GM10266 (cell line): ENCODE measurements at regions not wholly inside any gene's neighbourhood (a gene's known extent, or its start where the extent isn't known, plus 50 kb on each side); places are given as distances from the start of the nearest gene placed in this dataset.

Source experiments
- DNase-seq: peaks from one replicate; pipeline ENCODE4 v3.0.0; 2012; ENCODE audit errors: extremely low spot score
- CTCF ChIP-seq: IDR thresholded peaks from 2 replicates; pipeline ENCODE4 v1.5.1; 2012; ENCODE audit warnings: mild to moderate bottlenecking, low read depth; ENCODE audit not compliant: control insufficient read depth, insufficient read depth; ENCODE audit errors: missing control alignments

- TF ChIP-seq CTCF: no peak
- no peak for DNase-seq
Observed at GRCh38 chr1:212528501-212528900, 80.1 kb upstream of the ATF3 start.

DNA sequence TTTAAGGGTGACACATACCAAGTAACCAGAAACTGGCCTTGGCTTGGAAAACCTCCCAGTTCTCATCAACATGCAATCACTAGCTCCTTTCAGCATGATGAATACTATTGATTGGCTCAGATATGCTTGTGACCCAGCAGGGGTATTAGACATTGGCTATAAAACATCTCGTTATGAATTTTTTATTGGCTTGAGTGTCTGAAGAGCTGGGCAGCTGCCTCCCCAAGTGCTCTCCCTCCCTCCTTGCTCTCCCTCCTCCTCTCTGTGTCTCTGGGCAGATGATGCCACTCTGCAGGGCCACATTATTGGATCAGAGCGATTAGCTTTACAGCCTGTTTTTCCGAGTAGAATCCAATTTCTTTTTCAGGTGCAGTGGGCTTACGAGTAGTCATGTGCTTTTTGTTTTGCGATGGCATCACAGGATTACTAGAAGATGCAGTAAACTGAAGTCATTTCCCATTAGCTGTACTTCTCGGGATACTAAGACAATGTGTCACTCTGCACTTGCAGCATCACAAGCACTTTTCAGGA, 79.3 kb upstream of the ATF3 start:
- no peak for TF ChIP-seq CTCF
- no peak for DNase-seq

GRCh38 chr1:212531267-212531666, 77.3 kb upstream of the ATF3 start:
- no peak for TF ChIP-seq CTCF
- no peak for DNase-seq

DNA sequence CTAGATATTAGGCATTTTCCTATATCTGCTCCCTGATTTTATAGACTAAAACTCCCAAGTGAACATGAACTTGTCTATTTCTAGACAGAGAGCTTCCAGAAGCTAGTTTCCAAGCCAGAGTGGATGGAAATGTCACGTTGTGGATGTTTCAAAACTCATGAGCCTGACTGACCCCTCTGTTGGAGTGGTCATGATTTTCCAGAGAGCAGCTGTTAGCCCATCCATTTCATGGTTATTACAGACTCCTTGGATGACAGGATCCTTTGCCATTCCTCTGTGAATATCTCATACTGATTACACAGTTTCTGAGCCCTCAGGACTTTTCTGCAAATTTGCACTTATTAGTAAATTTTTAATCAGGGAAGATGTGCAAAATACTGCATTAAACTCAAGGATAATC, 76.8 kb upstream of the ATF3 start:
- no peak for DNase-seq
- no peak for TF ChIP-seq CTCF

- no peak for DNase-seq
- TF ChIP-seq CTCF: no peak
Observed at GRCh38 chr1:212532469-212533147, 76.0 kb upstream of the ATF3 start.

DNA sequence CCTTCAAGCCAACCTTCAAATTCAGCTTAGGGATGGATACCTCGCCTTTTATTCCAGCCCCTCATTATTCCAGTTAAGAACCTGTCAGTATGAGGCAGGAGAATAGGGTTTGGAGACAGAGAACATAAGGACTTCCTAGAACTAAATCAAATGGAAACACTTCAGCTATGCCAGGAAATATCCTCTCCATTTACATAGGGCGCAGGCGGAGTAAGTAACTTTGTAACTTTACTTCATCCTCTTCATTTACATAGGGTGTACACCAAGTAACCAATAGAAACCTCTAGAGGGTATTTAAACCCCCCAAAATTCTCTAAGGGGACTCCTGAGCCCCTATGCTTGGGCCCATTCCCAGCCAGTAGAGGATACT, 75.4 kb upstream of the ATF3 start:
- no peak for TF ChIP-seq CTCF

DNA sequence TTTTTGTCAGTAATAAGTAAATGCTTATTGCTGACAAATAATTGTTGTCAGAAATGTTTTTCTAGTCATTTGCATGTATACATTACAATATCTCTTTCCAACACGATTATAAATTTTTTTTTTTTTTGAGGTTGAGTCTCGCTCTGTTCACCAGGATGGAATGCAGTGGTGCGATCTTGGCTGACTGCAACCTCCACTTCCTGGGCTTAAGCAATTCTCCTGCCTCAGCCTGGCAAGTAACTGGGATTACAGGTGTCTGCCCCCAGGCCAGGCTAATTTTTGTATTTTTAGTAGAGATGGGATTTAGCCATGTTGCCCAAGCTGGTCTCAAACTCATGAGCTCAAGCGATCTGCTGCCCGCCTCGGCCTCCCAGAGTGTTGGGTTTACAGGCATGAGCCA, 72.0 kb upstream of the ATF3 start:
- DNase-seq: no peak
- TF ChIP-seq CTCF: no peak

More for the DNA sequence above, 75.4 kb upstream of the ATF3 start:
- DNase-seq: no peak
